ENCODE measurements at regions not wholly inside any gene's neighbourhood (a gene's known extent, or its start where the extent isn't known, plus 50 kb on each side); places are given as distances from the start of the nearest gene placed in this dataset.
"Not testable (repeated sequence)": the region's sequence is repeated elsewhere in the genome, so short reads cannot be mapped to it uniquely, and the experiment has no call there.

DNA sequence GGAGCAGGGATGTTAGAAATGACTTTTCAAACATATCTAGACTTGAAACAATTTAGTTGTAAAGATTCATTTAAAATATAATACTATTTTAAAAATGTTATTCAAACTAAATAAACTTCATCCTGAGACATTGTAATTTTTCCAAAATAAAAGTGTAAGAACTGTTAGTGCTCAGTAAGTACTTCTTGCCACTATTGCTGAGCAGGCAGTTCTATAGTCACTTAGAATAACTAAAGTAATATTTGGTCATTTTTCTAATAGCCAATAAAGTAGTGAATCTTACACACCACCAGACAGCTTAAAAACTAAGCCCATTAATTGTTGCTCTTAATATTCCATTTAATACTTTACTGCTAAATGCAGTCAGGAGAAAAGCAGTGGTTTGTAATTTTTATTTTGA is 1120.0 kb upstream of the CDH10 start:
- intact Hi-C loops (cut with DNase I), result no loop called here
- ATAC-seq (ENCODE audit: poor library complexity) (no peak), DNase-seq (no peak)

DNA sequence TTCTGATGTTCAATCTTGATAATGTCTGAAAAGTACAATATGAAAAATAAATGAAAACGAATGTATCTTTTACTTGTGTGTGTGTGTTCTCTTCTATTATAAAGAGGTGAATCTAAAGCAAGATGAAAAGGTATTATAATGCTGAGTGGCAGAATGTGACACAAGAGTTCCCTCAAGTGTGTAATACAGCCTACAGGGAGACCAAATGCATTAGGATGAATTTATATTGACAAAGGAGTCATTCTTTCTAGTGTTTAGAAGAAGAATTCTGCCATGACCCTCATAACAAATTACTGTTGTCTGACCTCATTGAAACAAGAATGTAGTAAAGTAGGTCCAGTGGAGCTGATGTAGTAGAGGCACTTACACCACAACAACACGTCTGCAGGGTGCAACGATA is 1119.0 kb upstream of the CDH10 start:
- ATAC-seq (ENCODE audit: poor library complexity) (no peak), DNase-seq (no peak)
- intact Hi-C loops (cut with DNase I), result no loop called here

DNA sequence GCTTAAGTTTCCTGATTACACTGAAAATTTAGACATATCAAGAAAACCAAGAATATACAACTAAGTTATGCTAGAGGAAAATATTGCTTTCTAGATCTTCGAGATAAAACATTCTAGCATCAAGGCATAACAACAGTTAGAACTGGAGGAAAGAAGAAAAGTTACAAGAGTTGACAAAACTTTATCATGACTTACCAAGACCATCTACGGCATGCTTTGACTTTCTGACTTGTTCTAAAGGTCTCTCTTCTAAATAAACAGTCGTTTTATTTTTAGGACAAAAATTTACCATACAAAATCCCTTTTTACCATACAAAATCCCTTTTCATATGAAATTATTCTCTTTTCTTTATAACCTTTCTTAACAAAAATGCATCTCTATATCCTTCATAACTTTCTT is 1110.1 kb upstream of the CDH10 start:
- ATAC-seq (ENCODE audit: poor library complexity), result no peak
- intact Hi-C loops (cut with DNase I), result no loop called here
- no peak for DNase-seq

DNA sequence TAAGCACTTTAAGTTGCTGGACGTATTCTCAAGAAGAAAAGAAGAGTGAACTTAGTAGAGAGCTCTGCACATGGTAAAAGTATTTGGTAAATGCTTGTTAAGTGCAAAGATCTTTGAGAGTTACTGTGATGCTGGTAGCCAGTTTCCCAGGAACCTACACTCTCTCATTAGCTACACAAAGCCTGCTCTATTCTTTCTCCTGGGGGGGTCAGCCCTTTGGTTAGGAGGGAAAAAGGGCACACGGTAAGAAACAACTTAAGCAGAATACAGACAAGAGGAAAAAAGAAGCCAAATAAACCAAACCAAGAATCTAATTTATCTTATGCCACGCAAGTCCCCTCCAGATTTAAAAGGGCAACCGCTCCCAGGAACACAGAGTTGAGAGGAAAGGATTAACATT is 1100.1 kb upstream of the CDH10 start:
- DNase-seq, result no peak
- intact Hi-C loops (cut with DNase I), result no loop called here
- ATAC-seq (ENCODE audit: poor library complexity), result no peak

DNA sequence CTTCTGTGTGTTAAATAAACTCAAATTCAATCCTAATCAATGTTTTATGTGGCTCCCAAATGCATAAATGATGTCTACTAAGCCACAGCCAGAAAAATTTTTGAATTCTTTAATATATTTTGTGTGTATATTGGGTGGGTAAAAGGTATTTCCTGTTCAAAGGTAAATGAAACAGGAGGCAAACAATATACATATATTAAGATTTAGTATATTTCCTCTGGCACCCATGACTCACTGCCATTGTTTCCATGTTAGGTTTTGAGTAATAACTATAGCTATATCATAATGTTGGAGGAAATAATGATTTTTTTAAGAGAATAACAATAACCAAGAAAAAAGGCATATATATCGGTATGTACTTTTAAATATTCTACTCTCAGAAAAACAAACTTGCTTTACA is 1071.9 kb upstream of the CDH10 start:
- ATAC-seq (ENCODE audit: poor library complexity) (no peak), DNase-seq (no peak)
- intact Hi-C loops (cut with DNase I), result no loop called here

DNA sequence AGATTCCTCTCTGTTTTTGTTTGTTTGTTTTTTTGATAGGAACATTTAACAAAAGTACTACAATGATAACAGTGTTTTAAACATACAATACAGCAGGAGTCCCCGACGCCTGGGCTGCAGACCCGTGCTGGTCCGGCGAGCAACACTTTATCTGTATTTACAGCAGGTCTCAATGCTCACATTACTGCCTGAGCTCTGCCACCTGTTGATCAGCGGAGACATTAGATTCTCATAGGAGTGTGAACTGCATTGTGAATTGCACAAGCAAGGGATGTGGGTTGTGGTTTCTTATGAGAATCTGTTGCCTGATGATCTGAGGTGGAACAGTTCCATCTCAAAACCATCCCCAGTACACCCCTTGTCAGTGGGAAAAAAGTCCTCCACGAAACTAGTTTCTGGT is 1068.5 kb upstream of the CDH10 start:
- ATAC-seq (ENCODE audit: poor library complexity), result no peak
- no peak for DNase-seq
- intact Hi-C loops (cut with DNase I), result no loop called here

DNA sequence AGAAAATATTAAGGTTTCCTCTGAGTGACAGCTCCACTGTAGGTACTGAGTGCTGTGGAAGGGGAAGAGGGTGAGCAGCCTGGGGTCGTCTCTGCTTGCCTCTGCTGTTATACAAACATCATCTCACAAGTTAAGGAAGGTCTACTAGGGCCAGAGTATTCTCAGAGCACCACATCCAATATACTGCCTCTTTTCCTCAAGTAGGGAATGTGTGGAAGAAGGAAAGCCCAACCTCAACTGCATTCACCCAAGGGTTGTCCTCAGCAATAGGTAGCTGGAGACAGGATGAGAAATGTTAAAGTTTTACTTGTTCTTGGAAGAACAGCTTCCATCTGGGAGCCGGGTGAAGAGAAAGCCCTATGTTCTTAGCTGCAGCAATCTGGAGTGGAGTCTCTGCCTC is 1062.3 kb upstream of the CDH10 start:
- intact Hi-C loops (cut with DNase I), result no loop called here
- DNase-seq (no peak), ATAC-seq (ENCODE audit: poor library complexity) (no peak)

DNA sequence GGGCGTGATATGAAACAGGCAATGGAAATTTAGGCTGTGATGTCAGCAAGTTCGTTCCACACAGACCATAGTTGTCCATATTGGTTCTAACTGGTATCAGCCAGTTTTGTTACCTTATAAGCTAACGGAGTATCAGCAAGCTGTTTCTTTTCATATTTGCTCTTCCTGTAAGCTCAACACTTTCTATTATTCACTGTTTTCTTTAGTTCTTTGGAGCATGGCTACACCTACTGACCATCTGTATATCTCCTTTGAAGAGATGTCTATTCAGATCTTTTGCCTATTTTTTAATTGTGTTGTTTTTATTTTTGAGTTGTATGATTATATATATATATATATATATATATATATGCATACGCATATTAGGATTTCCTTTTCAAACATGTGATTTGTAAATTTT is 1057.2 kb upstream of the CDH10 start:
- DNase-seq (no peak), ATAC-seq (ENCODE audit: poor library complexity) (no peak)
- intact Hi-C loops (cut with DNase I), result no loop called here

DNA sequence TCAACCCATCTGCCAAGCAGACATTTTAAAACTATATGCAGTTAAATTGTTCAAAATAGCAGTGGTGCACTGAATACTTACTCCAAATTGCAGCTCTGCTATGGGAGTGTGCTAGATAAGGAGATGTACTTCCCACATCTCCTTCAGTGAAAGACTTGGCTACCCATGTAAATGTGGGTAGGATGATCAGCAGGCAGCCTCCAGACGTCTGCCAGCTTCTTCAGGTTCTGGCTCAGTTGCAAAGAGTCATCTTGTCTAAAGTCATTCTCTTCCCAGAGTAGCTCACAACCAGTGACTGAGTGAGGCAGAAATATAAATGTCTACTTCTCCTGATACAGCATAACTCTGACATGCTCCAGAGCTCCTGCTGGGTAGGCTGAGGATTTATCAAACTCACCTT is 1050.0 kb upstream of the CDH10 start:
- ATAC-seq (ENCODE audit: poor library complexity) (no peak), DNase-seq (no peak)
- intact Hi-C loops (cut with DNase I), result no loop called here

DNA sequence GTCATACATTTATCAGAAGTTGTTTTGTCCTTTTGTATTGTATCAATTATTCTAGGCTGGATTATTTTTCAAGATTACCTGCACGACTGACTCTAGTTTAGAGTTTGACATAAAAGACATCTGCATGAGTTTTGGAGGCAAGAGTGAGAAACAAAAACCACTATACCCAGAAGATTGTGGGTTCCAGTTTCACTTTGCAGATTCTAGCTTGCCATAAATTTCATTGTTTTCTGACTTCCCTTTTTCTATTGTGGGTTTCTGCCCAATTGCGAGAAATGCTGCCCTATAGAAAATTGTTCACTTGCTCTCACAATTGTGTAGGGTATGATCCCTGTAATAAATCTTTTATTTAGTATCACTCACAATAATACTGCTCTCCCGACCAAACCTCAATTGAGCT is 1043.4 kb upstream of the CDH10 start:
- ATAC-seq (ENCODE audit: poor library complexity) (no peak), DNase-seq (no peak)
- intact Hi-C loops (cut with DNase I), result no loop called here

DNA sequence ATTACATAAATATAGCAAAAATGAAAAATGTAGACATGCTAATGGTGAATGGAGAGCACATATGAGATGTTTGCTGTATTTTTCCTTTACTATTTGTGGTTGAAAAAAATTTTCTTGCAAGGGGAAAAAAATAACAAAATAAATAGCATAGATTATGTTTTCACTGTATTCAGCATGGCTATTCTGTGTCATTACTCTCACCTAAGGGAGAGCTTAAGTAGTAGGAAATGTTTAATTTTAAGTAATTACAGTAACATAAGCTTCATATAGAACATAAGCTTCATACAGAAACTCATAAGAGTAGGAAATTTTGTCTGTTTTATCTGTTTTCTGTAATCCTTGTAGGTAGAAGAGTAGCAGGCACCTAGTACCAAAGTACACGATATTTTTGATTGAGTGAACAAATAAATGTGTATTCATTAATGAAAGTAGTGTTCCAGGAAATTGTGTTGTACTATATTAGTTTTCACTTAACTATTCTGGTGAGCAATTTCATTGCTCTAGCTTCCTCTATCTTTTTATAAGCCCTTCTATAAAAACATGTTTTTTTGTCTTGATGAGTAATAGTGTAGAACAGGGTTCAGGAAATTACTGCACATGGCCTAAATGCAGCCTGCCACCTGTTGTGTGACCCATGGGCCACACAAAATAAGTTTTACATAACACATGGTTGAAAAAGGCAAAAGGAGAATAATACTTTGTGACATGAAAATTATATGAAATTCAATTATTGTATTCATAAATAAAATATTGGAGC is 1025.0 kb upstream of the CDH10 start:
- ATAC-seq (ENCODE audit: poor library complexity) (no peak), DNase-seq (no peak)
- intact Hi-C loops (cut with DNase I), result no loop called here

DNA sequence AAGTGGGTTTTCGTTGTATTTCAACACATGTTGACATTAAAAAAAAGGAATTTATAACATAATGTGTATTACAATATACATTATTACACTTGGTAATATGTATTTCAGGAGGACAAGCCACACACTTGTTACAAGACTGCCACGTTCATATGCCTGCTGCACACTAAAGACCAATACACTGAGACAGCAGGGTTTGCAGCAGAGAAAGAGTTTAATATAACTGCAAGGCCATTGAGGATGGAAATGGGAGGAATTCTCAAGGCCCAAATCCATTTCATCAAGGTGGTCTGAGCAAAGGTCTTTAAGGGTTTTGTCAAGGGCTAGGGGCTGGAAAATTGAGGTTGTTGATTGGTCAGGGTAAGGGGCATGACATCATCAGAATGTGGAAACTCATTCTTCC is 1017.8 kb upstream of the CDH10 start:
- DNase-seq, result no peak
- intact Hi-C loops (cut with DNase I), result no loop called here
- no peak for ATAC-seq (ENCODE audit: poor library complexity)

DNA sequence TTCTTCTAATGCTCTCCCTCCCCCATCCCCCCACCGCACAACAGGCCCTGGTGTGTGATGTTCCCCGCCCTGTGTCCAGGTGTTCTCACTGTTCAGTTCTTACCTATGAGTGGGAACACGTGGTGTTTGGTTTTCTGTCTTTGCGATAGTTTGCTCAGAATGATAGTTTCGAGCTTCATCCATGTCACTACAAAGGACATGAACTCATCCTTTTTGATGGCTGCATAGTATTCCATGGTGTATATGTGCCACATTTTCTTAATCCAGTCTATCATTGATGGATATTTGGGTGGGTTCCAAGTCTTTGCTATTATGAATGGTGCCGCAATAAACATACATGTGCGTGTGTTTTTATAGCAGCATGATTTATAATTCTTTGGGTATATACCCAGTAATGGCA is 1005.5 kb upstream of the CDH10 start:
- DNase-seq; ATAC-seq (ENCODE audit: poor library complexity); intact Hi-C loops (cut with DNase I): not testable (repeated sequence)

DNA sequence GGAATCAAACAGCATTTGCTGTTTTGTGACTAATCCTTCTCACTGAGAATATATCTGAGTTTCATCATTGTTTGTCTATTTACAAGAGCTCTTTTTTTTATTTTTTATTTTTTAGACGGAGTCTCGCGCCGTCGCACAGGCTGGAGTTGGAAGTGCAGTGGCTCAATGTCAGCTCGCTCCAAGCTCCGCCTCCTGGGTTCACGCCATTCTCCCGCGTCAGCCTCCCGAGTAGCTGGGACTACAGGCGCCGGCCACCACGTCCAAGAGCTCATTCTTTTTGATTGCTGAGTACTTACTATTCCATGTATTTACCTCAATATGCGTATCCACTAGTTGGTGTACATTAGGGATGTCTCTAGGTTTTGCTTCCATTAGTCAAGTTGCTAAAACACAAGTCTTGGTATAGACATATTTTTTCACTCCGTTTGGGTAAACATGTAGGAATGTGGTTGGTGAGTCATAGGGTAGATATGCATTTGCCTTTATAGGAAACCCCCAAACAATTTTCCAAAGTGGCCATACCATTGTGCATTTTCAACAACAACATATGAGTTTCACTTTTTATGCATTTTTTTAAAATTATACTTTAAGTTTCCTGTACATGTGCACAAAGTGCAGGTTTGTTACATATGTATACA is 1005.0 kb upstream of the CDH10 start:
- intact Hi-C loops (cut with DNase I), result no loop called here

DNA sequence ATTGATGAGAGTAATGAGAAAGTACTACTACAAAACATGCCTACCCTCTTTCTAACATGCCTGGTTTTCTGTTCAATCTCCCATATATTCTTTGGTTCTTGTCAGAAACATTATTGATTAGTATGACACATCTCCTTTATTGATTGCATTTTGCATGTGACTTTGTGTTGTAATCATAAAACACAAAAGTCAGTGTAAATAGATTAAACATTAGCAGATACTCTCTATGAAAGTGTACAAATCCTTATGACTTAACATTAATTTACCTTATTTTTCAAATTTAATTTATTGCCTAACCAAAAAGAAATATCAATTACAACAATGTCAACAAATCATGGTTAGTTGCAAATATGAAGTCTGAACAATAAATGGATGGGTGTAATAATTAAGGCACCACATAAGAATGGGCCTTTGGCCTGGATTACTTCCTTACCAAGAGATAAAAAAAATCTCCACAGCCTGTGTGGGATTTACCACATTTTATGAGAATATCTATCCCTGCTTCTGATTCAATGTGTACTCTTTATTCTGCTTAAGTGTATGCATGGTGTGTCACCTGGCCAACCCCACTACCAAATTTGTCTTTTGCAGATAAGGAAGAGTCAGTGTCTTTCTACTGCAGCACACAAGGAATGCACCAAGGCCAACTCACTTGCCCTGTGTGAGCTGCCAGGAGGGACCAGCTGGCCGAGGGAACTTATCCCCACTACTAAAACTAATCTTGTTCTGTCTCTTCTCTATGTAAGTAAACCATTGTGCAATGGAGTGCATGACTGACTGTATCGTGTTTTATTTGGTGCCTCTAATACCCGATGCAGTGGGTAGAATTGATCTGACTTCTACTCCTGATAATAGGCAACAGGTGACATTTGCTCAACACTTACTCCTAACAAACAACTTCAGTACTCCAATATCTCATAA is 1001.9 kb upstream of the CDH10 start:
- intact Hi-C loops (cut with DNase I), result no loop called here
- no peak for ATAC-seq (ENCODE audit: poor library complexity)
- DNase-seq, result no peak

More for the DNA sequence above, 1005.0 kb upstream of the CDH10 start:
- ATAC-seq (ENCODE audit: poor library complexity) (no peak), DNase-seq (no peak)

DNA sequence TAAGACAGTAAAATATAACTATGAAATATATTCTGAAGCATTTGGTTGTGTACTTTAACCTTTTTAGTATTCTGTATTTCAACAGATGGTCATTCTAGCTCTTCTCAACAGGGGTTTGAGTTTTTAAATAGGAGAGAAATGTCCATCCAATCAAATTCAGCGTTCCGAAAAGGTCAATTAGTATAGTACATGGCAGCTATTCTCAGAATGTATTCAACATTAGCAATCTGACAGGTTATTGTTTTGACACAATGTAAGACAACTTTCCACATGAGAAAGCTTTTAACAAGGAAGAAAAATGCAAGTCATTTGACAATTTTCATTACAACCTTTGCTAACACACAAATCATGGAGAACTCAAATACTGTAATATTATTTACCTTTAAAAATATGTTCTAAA is 996.3 kb upstream of the CDH10 start:
- no peak for DNase-seq
- intact Hi-C loops (cut with DNase I), result no loop called here
- no peak for ATAC-seq (ENCODE audit: poor library complexity)

DNA sequence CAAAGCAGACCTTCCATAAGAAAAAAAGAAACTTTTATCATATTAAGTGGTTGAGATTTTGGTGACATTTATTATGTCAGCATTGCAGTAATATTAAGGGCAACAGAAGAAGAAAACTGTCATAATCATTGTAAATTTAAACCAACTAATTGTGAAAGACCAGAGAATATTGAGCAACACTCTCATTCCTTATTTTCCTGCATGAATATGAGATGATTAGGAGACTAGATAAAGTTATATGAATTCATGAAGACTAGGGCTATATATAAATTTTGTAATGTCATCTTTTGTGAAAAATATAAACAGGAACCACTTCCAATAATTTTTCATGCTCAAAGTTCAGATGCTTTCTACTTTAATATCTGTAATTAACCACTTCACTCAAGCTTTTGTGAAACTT is 974.5 kb upstream of the CDH10 start:
- ATAC-seq (ENCODE audit: poor library complexity) (no peak), DNase-seq (no peak)
- intact Hi-C loops (cut with DNase I), result no loop called here

DNA sequence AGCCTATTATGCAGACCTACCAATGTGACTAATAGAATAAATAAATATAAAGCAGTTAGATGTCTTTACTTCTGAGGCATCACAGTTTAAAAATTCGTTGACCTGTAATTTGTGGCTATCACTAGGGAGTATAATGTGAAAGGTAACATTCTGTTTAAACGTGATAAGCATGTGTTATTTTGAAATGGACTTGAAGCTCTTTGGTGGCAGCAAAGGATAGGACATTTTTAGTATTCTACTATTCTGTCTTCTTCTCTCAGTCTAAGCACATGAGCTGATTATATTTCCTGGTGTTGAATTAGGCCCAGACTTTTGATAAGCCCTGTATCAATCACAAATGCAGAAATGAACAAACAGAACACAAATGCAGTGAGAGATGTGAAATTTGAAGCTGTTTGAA is 974.0 kb upstream of the CDH10 start:
- DNase-seq (no peak), ATAC-seq (ENCODE audit: poor library complexity) (no peak)
- intact Hi-C loops (cut with DNase I), result no loop called here

DNA sequence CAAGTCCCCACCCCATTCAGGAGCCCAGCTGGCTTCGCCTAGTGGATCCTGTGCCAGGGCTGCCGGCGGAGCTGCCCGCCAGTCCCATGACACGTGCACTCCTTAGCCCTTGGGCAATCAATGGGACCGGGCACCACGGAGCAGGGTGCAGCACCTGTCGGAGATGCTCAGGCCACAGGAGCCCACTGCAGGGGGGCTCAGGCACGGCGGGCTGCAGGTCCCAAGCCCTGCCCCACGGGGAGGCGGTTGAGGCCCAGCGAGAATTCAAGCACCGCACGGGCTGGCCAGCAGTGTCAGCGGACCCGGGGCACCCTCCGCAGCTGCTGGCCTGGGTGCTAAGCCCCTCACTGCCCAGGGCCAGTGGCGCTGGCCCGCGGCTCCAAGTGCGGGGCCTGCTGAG is 969.7 kb upstream of the CDH10 start:
- intact Hi-C loops (cut with DNase I), result no loop called here
- ATAC-seq (ENCODE audit: poor library complexity) (no peak), DNase-seq (no peak)

DNA sequence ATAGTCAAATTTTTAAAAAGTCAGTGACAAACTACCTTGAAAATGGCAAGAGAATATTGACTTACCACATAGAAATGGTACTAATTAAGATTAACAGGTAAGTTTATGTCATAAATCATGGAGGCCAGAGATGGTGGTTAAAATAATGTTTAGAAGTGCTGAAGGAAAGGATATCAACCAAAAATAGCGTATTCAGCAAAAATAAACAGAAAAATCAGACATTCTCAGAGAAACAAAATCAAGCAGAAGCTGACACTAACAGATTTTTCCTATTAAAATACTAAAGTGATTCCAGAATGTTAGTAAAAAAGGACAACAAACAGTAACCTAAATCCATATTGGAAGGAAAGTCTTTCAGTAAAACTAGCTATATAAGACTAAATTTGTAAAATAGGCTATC is 959.9 kb upstream of the CDH10 start:
- DNase-seq (no peak), ATAC-seq (ENCODE audit: poor library complexity) (no peak)
- intact Hi-C loops (cut with DNase I), result no loop called here
